HFFc6 (cell line): ENCODE measurements at regions not wholly inside any gene's neighbourhood (a gene's known extent, or its start where the extent isn't known, plus 50 kb on each side); places are given as distances from the start of the nearest gene placed in this dataset.

Experiments used
- DNase-seq: peaks from one replicate; pipeline ENCODE4 v3.0.0-alpha.2; 2018
- H3K27ac Mint-ChIP-seq: 2 replicates; pipeline ENCODE4 v1.8.0; 2020; ENCODE audit warnings: mild to moderate bottlenecking, mixed read lengths
- H3K27me3 Mint-ChIP-seq: 2 replicates; pipeline ENCODE4 v1.8.0; 2021; ENCODE audit warnings: mild to moderate bottlenecking, moderate library complexity, mixed read lengths; ENCODE audit not compliant: insufficient read depth
- H3K36me3 Mint-ChIP-seq: 2 replicates; pipeline ENCODE4 v1.8.0; 2021; ENCODE audit warnings: low read depth, mixed read lengths
- H3K4me1 Mint-ChIP-seq: 2 replicates; pipeline ENCODE4 v1.8.0; 2020; ENCODE audit warnings: low read depth, mixed read lengths
- H3K4me3 Mint-ChIP-seq: 2 replicates; pipeline ENCODE4 v1.8.0; 2020; ENCODE audit warnings: mild to moderate bottlenecking, moderate library complexity, mixed read lengths
- H3K9me3 Mint-ChIP-seq: 2 replicates; pipeline ENCODE4 v1.8.0; 2020; ENCODE audit warnings: mild to moderate bottlenecking, mixed read lengths
- CTCF ChIP-seq: fragments of 200-600 bp; sonication (generic); IDR thresholded peaks from 2 replicates; pipeline ENCODE4 v1.5.0; 2021; ENCODE audit warnings: antibody characterized with exemption, mild to moderate bottlenecking

GRCh38 chr2:226558418-226558817 lies 241.2 kb downstream of the IRS1 start:
- Mint-ChIP-seq H3K27ac (no peak overlapping the region), H3K36me3 (no peaks in the 10 kb centered on the region), H3K4me3 (no peak overlapping the region), H3K27me3 (peaks cover 4% of the 10 kb centered on the region), H3K4me1 (peaks cover 29% of the 10 kb centered on the region), H3K9me3 (no peaks in the 10 kb centered on the region)
- TF ChIP-seq CTCF = no peak
- no peak for DNase-seq

DNA sequence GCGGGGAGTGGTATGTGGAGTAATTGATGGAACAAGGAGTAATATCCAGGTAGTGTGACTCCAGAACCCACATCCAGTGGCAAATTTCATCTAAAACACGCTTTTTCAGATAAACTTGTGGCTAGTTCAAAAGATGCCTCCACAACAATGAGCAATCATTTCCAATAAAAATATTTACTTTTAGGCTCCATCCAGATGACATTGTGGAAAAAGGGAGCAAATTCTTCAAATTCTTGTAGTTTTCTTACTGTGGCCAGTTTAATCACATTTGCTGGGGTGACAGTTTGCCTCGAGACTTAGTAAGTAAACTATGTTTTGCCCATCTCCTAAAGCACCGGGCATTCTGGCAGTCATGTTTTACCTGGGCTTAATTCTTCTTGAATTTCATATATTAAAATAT lies 243.6 kb downstream of the IRS1 start:
- peaks cover 4% of the 10 kb centered on the region for H3K27me3 Mint-ChIP-seq
- peaks cover 36% of the 10 kb centered on the region for H3K4me1 Mint-ChIP-seq
- no peak for TF ChIP-seq CTCF
- H3K4me3 Mint-ChIP-seq = no peak overlapping the region
- H3K36me3 Mint-ChIP-seq = no peaks in the 10 kb centered on the region
- DNase-seq = peak; percentile 7
- H3K27ac Mint-ChIP-seq = no peak overlapping the region
- H3K9me3 Mint-ChIP-seq = no peaks in the 10 kb centered on the region

DNA sequence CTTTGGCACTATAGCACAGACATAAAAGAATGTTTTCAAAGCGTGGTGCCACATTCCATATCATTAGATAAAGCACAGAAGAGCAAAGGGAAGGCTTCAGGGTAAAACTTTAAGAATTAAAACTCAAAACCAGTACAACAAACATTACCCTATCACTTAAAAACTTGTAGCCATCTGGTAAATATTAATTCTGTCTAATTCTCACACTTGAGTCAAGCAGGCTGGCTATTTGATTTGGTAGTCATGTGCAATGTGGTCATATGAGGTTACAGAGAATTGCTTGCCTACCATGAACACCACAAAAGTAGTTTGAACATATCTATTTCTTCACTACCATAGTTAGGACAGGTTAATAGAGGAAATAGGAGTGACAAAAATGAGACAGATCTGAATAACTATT lies 244.9 kb downstream of the IRS1 start:
- Mint-ChIP-seq H3K4me1 (peaks cover 36% of the 10 kb centered on the region), H3K9me3 (no peaks in the 10 kb centered on the region), H3K4me3 (no peak overlapping the region), H3K27me3 (peaks cover 4% of the 10 kb centered on the region), H3K27ac (no peak overlapping the region), H3K36me3 (no peaks in the 10 kb centered on the region)
- no peak for TF ChIP-seq CTCF
- no peak for DNase-seq

- Mint-ChIP-seq H3K4me3 (no peak overlapping the region), H3K27me3 (peaks cover 4% of the 10 kb centered on the region), H3K4me1 (peaks cover 45% of the 10 kb centered on the region), H3K27ac (no peak overlapping the region), H3K36me3 (no peaks in the 10 kb centered on the region), H3K9me3 (no peaks in the 10 kb centered on the region)
- TF ChIP-seq CTCF = no peak
- no peak for DNase-seq
Measured at GRCh38 chr2:226553333-226553732, 246.3 kb downstream of the IRS1 start.

- Mint-ChIP-seq H3K4me1 (peaks cover 47% of the 10 kb centered on the region), H3K36me3 (no peaks in the 10 kb centered on the region), H3K27me3 (peaks cover 4% of the 10 kb centered on the region), H3K4me3 (no peak overlapping the region), H3K27ac (no peak overlapping the region), H3K9me3 (no peaks in the 10 kb centered on the region)
- TF ChIP-seq CTCF = no peak
- DNase-seq = no peak
Measured at GRCh38 chr2:226552571-226553285, 246.9 kb downstream of the IRS1 start.
